Heart left ventricle (tissue), 16 donors: ENCODE measurements at regions not wholly inside any gene's neighbourhood (a gene's known extent, or its start where the extent isn't known, plus 50 kb on each side); places are given as distances from the start of the nearest gene placed in this dataset.
A peak's percentile ranks its signal among the peaks of the same experiment; 100 is the strongest.

ENCODE experiments used
- ATAC-seq, 4 donors: fragments of 200-7000 bp; cut with Tn5 transposase; one replicate each; pipeline ENCODE4 v1.9.1; 2020 to 2022; ENCODE audit warnings: moderate library complexity in 4 of 4, mild to moderate bottlenecking in 3 of 4, moderate number of reproducible peaks in 1 of 4
- DNase-seq, 5 donors: peaks; one replicate each; pipeline ENCODE4 v3.0.0-alpha.2; 2020
- H3K27ac ChIP-seq, 12 donors: fragments of 200-600 bp; sonication (generic) in 4 of 12; one replicate each; pipeline versions ENCODE4 v1.5.0 to v1.8.0; 2016 to 2022; ENCODE audit warnings: mild to moderate bottlenecking in 2 of 12
- H3K27me3 ChIP-seq, 9 donors: fragments of 200-600 bp; sonication (generic) in 2 of 9; one replicate each; pipeline versions ENCODE4 v1.5.1 to v1.8.0; 2016 to 2022; ENCODE audit warnings: mild to moderate bottlenecking in 3 of 9
- H3K36me3 ChIP-seq, 9 donors: fragments of 200-600 bp; sonication (generic) in 2 of 9; one replicate each; pipeline versions ENCODE4 v1.5.0 to v1.8.0; 2018 to 2022; ENCODE audit warnings: mild to moderate bottlenecking in 2 of 9
- H3K4me1 ChIP-seq, 12 donors: fragments of 200-600 bp; sonication (generic) in 4 of 12; one replicate each; pipeline versions ENCODE4 v1.5.0 to v1.8.0; 2016 to 2022; ENCODE audit warnings: mild to moderate bottlenecking in 3 of 12
- H3K4me3 ChIP-seq, 12 donors: fragments of 200-600 bp; sonication (generic) in 4 of 12; one replicate each; pipeline versions ENCODE4 v1.5.0 to v1.8.0; 2017 to 2022; ENCODE audit warnings: mild to moderate bottlenecking in 9 of 12, moderate library complexity in 4 of 12
- H3K9me3 ChIP-seq, 12 donors: fragments of 200-600 bp; sonication (generic) in 4 of 12; one replicate each; pipeline versions ENCODE4 v1.5.0 to v1.8.0; 2016 to 2022; ENCODE audit warnings: mild to moderate bottlenecking in 1 of 12
- POLR2A ChIP-seq, 2 donors: fragments of 450-650 bp; IDR thresholded peaks; one replicate each; pipeline ENCODE4 v1.6.1; 2017; ENCODE audit warnings: antibody characterized with exemption in 2 of 2, mild to moderate bottlenecking in 2 of 2, moderate library complexity in 2 of 2
- WGBS, 4 donors: extraction: QIAGEN DNeasy Blood & Tissue Kit in 2 of 4; methylation state at CpG; one replicate each; pipeline versions ENCODE4 v1.1.5 to v1.1.7; 2013 to 2018; 5-methylcytosine and 5-hydroxymethylcytosine counted together
- intact Hi-C, 10 donors: fragments of 100-400 bp; cut with DNase I; formaldehyde crosslinking; loops; one replicate each; pipeline versions ENCODE4 v1.11.1 to v1.14.2; 2022
- TF ChIP-seq, protein P1 (sequence below), 12 donors: fragments of 200-600 bp; sonication (generic) in 4 of 12; IDR thresholded peaks; one replicate each; pipeline versions ENCODE4 v1.5.0 to v1.8.0; 2018 to 2022; ENCODE audit warnings: antibody characterized with exemption in 12 of 12, mild to moderate bottlenecking in 5 of 12
- donor health status: ischemic (EF 13 %, LVEDD 7.1; RV severe dilation, severe dysfunction).
- donor health status: healthy with polysubstance abuse.
- donor health status: DM: no; HTN: yes; CAD: no.
- donor health status: DM: no; HTN: no; CAD: no.
- donor health status: ischemic (EF 25% LVEDD 6.9; RV normal size, moderate dysfunction).
- donor health status: ischemic (EF 25% LVEDD 5.7; RV mildly dilated, moderate dysfunction).
- donor health status: healthy.
- donor health status: DM: yes; HTN: yes; CAD: no.
- donor health status: ischemic (EF 35%, LVEDD 5.7; RV mildly dilated, moderate dysfunction).
- donor health status: nonischemic (EF 11% LVEDD 7.7; RV severe dilation, severe dysfunction).
- donor health status: DM: yes; HTN: yes; CAD: no.
- donor health status: PGD.
- donor health status: ischemic (EF 29% LVEDD 5.4; RV normal size, mild dysfunction).
- donor health status: nonischemic (EF 23%, LVEDD 6.1; RV moderate dilation, normal function).

DNA sequence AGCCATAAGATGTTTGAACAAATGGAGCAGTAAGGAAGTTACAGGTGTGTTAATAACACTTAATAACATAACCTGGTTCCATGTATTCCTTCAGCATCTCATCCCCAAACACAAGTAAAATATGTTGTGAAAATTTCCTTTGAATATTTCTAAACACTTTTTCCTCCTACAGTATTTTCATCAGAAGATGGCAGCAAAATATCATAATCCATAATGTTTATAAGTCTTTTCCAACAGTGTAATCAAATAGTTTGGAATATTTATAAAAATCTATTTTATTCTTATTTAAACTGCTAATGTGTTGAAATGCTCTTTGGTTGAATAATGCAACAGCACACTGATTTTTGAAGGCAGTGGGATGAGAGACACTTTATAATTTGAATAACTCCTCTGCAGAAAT is 1020.5 kb downstream of the OTOL1 start:
- TF ChIP-seq, protein P1, sequence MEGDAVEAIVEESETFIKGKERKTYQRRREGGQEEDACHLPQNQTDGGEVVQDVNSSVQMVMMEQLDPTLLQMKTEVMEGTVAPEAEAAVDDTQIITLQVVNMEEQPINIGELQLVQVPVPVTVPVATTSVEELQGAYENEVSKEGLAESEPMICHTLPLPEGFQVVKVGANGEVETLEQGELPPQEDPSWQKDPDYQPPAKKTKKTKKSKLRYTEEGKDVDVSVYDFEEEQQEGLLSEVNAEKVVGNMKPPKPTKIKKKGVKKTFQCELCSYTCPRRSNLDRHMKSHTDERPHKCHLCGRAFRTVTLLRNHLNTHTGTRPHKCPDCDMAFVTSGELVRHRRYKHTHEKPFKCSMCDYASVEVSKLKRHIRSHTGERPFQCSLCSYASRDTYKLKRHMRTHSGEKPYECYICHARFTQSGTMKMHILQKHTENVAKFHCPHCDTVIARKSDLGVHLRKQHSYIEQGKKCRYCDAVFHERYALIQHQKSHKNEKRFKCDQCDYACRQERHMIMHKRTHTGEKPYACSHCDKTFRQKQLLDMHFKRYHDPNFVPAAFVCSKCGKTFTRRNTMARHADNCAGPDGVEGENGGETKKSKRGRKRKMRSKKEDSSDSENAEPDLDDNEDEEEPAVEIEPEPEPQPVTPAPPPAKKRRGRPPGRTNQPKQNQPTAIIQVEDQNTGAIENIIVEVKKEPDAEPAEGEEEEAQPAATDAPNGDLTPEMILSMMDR (IDR thresholded peaks at IDR 0.05): peak in 1 of 12 donors; percentile 16
- TF ChIP-seq POLR2A (IDR thresholded peaks at IDR 0.05): no peak
- no peaks in the 10 kb centered on the region for H3K27me3 ChIP-seq

DNA sequence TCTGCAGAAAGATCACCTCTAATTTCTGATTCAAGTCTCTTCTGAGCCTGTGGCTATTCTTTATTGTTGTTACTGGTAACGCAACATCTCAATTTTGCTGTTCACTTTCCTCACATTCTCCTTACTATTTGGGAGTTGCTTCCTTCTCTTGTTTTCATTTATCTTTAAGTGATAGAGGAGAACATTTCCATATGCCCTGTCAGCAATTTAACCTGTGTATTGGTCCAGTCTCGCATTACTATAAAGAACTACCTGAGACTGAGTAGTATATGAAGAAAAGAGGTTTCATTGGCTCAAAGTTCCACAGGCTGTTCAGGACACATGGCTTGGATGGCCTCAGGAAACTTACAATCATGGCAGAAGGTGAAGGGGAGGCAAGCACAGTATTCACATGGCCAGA is 1025.1 kb downstream of the OTOL1 start:
- H3K4me3 ChIP-seq: no peak overlapping the region
- WGBS, 4 donors: 89 to 95% (median 92%) methylated on average over 2 of the region's 2 CpGs
- no peak overlapping the region for H3K27ac ChIP-seq
- H3K4me1 ChIP-seq: peaks cover 0 to 4% (median 0%) of the 10 kb centered on the region in 12 donors
- ATAC-seq (no peak), DNase-seq (no peak)
- no peak for TF ChIP-seq POLR2A (IDR thresholded peaks at IDR 0.05)
- TF ChIP-seq, protein P1 (IDR thresholded peaks at IDR 0.05): no peak
- intact Hi-C loops: no loop called here
- H3K27me3 ChIP-seq: no peaks in the 10 kb centered on the region
- no peaks in the 10 kb centered on the region for H3K36me3 ChIP-seq
- H3K9me3 ChIP-seq: no peaks in the 10 kb centered on the region

More for the DNA sequence above, 1020.5 kb downstream of the OTOL1 start:
- no peak for ATAC-seq
- H3K4me1 ChIP-seq: no peaks in the 10 kb centered on the region
- H3K36me3 ChIP-seq: no peaks in the 10 kb centered on the region
- no peak for DNase-seq
- intact Hi-C loops: no loop called here
- H3K4me3 ChIP-seq: no peak overlapping the region
- no peaks in the 10 kb centered on the region for H3K9me3 ChIP-seq
- H3K27ac ChIP-seq: no peak overlapping the region

GRCh38 chr3:162525066-162525742 is 1028.6 kb downstream of the OTOL1 start:
- WGBS, 4 donors: 37 to 56% (median 41%) methylated on average over 2 of the region's 2 CpGs
- Histone ChIP-seq H3K4me3 (no peak overlapping the region), H3K27ac (no peak overlapping the region), H3K27me3 (no peaks in the 10 kb centered on the region), H3K36me3 (no peaks in the 10 kb centered on the region), H3K4me1 (peaks cover 0 to 4% (median 0%) of the 10 kb centered on the region in 12 donors), H3K9me3 (no peaks in the 10 kb centered on the region)
- peak in 3 of 4 donors; percentile 22 to 75 (median 71) for ATAC-seq
- DNase-seq: peak in 1 of 5 donors; percentile 15
- TF ChIP-seq, protein P1 (IDR thresholded peaks at IDR 0.05): no peak
- no peak for TF ChIP-seq POLR2A (IDR thresholded peaks at IDR 0.05)
- intact Hi-C loops: no loop called here

GRCh38 chr3:162525771-162526170 is 1029.2 kb downstream of the OTOL1 start:
- TF ChIP-seq, protein P1 (IDR thresholded peaks at IDR 0.05): no peak
- no peak for TF ChIP-seq POLR2A (IDR thresholded peaks at IDR 0.05)
- H3K9me3 ChIP-seq: no peaks in the 10 kb centered on the region
- WGBS, 4 donors: 55 to 69% (median 63%) methylated on average over 4 of the region's 4 CpGs
- no peak for DNase-seq
- ATAC-seq: no peak
- intact Hi-C loops: no loop called here
- H3K27ac ChIP-seq: no peak overlapping the region
- no peak overlapping the region for H3K4me3 ChIP-seq
- no peaks in the 10 kb centered on the region for H3K27me3 ChIP-seq
- H3K4me1 ChIP-seq: peaks cover 0 to 4% (median 0%) of the 10 kb centered on the region in 12 donors
- H3K36me3 ChIP-seq: no peaks in the 10 kb centered on the region
